PFSK-1 (cell line): ENCODE measurements at regions not wholly inside any gene's neighbourhood (a gene's known extent, or its start where the extent isn't known, plus 50 kb on each side); places are given as distances from the start of the nearest gene placed in this dataset.

Source experiments
- POLR2AphosphoS5 ChIP-seq: IDR thresholded peaks from 2 replicates; pipeline ENCODE4 v1.6.1; 2012; ENCODE audit warnings: low read depth, mild to moderate bottlenecking, control low read depth, low read length, moderate library complexity
- TF ChIP-seq, protein P1 (sequence below), 2 experiments: IDR thresholded peaks; 2 replicates each; pipeline versions ENCODE4 v1.6.1 to v1.8.0; 2011 to 2012; ENCODE audit warnings: low read depth in 2 of 2, low read length in 2 of 2, control low read depth in 1 of 2, inconsistent platforms in 1 of 2, mild to moderate bottlenecking in 1 of 2, moderate library complexity in 1 of 2; ENCODE audit not compliant: insufficient read depth in 1 of 2

DNA sequence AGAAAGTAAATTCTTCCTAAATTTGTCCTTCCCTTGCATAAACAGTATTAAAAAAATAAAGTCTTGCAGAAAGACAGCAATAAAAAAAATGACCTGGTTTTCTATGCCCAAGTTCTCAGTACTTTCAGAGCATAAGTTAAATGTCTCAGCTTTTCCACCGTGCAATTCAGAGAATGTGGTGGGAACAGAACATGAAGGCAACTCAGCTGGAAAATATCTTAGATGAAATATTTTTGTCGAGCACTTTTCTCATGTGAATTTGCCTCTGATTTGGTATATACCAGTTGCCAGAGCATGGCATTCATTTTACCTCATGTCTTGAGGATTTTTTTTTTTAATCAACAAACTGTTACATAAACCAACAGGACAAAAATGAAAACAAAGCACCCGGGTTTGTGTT lies 176.1 kb downstream of the CETN3 start:
- TF ChIP-seq POLR2AphosphoS5 = no peak
- TF ChIP-seq, protein P1, sequence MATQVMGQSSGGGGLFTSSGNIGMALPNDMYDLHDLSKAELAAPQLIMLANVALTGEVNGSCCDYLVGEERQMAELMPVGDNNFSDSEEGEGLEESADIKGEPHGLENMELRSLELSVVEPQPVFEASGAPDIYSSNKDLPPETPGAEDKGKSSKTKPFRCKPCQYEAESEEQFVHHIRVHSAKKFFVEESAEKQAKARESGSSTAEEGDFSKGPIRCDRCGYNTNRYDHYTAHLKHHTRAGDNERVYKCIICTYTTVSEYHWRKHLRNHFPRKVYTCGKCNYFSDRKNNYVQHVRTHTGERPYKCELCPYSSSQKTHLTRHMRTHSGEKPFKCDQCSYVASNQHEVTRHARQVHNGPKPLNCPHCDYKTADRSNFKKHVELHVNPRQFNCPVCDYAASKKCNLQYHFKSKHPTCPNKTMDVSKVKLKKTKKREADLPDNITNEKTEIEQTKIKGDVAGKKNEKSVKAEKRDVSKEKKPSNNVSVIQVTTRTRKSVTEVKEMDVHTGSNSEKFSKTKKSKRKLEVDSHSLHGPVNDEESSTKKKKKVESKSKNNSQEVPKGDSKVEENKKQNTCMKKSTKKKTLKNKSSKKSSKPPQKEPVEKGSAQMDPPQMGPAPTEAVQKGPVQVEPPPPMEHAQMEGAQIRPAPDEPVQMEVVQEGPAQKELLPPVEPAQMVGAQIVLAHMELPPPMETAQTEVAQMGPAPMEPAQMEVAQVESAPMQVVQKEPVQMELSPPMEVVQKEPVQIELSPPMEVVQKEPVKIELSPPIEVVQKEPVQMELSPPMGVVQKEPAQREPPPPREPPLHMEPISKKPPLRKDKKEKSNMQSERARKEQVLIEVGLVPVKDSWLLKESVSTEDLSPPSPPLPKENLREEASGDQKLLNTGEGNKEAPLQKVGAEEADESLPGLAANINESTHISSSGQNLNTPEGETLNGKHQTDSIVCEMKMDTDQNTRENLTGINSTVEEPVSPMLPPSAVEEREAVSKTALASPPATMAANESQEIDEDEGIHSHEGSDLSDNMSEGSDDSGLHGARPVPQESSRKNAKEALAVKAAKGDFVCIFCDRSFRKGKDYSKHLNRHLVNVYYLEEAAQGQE (IDR thresholded peaks at IDR 0.05; ENCODE audit: insufficient read depth in 1 of 2, low read depth in 2 of 2, low read length in 2 of 2) = no peak
